PFSK-1 (cell line): ENCODE measurements at regions not wholly inside any gene's neighbourhood (a gene's known extent, or its start where the extent isn't known, plus 50 kb on each side); places are given as distances from the start of the nearest gene placed in this dataset.

Source experiments
- POLR2AphosphoS5 ChIP-seq: IDR thresholded peaks from 2 replicates; pipeline ENCODE4 v1.6.1; 2012; ENCODE audit warnings: low read depth, mild to moderate bottlenecking, control low read depth, low read length, moderate library complexity
- REST ChIP-seq, 2 experiments: IDR thresholded peaks; 2 replicates each; pipeline versions ENCODE4 v1.6.1 to v1.8.0; 2011 to 2012; ENCODE audit warnings: low read depth in 2 of 2, low read length in 2 of 2, control low read depth in 1 of 2, inconsistent platforms in 1 of 2, mild to moderate bottlenecking in 1 of 2, moderate library complexity in 1 of 2; ENCODE audit not compliant: insufficient read depth in 1 of 2
- TAF1 ChIP-seq: IDR thresholded peaks from 2 replicates; pipeline ENCODE4 v1.6.1; 2012; ENCODE audit warnings: low read length, control low read depth, borderline replicate concordance; ENCODE audit not compliant: insufficient read depth

- TF ChIP-seq REST (IDR thresholded peaks at IDR 0.05; ENCODE audit: insufficient read depth in 1 of 2, low read depth in 2 of 2, low read length in 2 of 2): no peak
- no peak for TF ChIP-seq TAF1
- TF ChIP-seq POLR2AphosphoS5: no peak
These were observed 111.2 kb downstream of the IFI44 start for GRCh38 chr1:78760858-78761257.
